Osteocyte (in vitro differentiated cells): ENCODE measurements at regions not wholly inside any gene's neighbourhood (a gene's known extent, or its start where the extent isn't known, plus 50 kb on each side); places are given as distances from the start of the nearest gene placed in this dataset.

ENCODE experiments used
- DNase-seq: peaks from one replicate; pipeline ENCODE4 v3.0.0; 2021; ENCODE audit warnings: mixed read lengths; ENCODE audit not compliant: unreplicated experiment; ENCODE audit errors: extremely low spot score
- H3K27ac Mint-ChIP-seq: one replicate; pipeline ENCODE4 v1.8.0; 2021; ENCODE audit warnings: mild to moderate bottlenecking, mixed read lengths; ENCODE audit not compliant: unreplicated experiment
- H3K27me3 Mint-ChIP-seq: one replicate; pipeline ENCODE4 v1.8.0; 2021; ENCODE audit warnings: mixed read lengths; ENCODE audit not compliant: unreplicated experiment
- H3K36me3 Mint-ChIP-seq: one replicate; pipeline ENCODE4 v1.8.0; 2021; ENCODE audit warnings: mixed read lengths; ENCODE audit not compliant: unreplicated experiment
- H3K4me1 Mint-ChIP-seq: one replicate; pipeline ENCODE4 v1.8.0; 2021; ENCODE audit warnings: mixed read lengths; ENCODE audit not compliant: unreplicated experiment
- H3K4me3 Mint-ChIP-seq: one replicate; pipeline ENCODE4 v1.8.0; 2021; ENCODE audit warnings: mild to moderate bottlenecking, moderate library complexity, mixed read lengths; ENCODE audit not compliant: unreplicated experiment
- H3K9me3 Mint-ChIP-seq: one replicate; pipeline ENCODE4 v1.8.0; 2021; ENCODE audit warnings: mixed read lengths; ENCODE audit not compliant: unreplicated experiment
- CTCF ChIP-seq: fragments of 200-600 bp; sonication (generic); IDR thresholded peaks from 2 replicates; pipeline ENCODE4 v1.5.0; 2021; ENCODE audit warnings: antibody characterized with exemption, mild to moderate bottlenecking, moderate library complexity

GRCh38 chr7:72524037-72524436, 111.9 kb upstream of the CALN1 start:
- no peak for TF ChIP-seq CTCF
- Mint-ChIP-seq H3K4me1 (no peaks in the 10 kb centered on the region), H3K4me3 (no peak overlapping the region), H3K36me3 (no peaks in the 10 kb centered on the region), H3K27me3 (peaks cover 3% of the 10 kb centered on the region), H3K27ac (no peak overlapping the region), H3K9me3 (peaks cover 3% of the 10 kb centered on the region)
- DNase-seq, result no peak

GRCh38 chr7:72504061-72504706, 92.0 kb upstream of the CALN1 start:
- Mint-ChIP-seq H3K27me3 (peaks cover 5% of the 10 kb centered on the region), H3K27ac (no peak overlapping the region), H3K4me1 (no peaks in the 10 kb centered on the region), H3K36me3 (no peaks in the 10 kb centered on the region), H3K9me3 (no peaks in the 10 kb centered on the region), H3K4me3 (no peak overlapping the region)
- DNase-seq, result no peak
- no peak for TF ChIP-seq CTCF

- Mint-ChIP-seq H3K36me3 (no peaks in the 10 kb centered on the region), H3K27me3 (peaks cover 5% of the 10 kb centered on the region), H3K4me3 (no peak overlapping the region)
These were observed 91.5 kb upstream of the CALN1 start for GRCh38 chr7:72503644-72504043.

GRCh38 chr7:72494807-72495206, 82.7 kb upstream of the CALN1 start:
- TF ChIP-seq CTCF, result no peak
- Mint-ChIP-seq H3K9me3 (peaks cover 12% of the 10 kb centered on the region), H3K4me1 (no peaks in the 10 kb centered on the region), H3K4me3 (no peak overlapping the region), H3K27ac (no peak overlapping the region), H3K36me3 (no peaks in the 10 kb centered on the region), H3K27me3 (no peaks in the 10 kb centered on the region)
- DNase-seq, result no peak

More at GRCh38 chr7:72503644-72504043, 91.5 kb upstream of the CALN1 start:
- H3K27ac Mint-ChIP-seq, result no peak overlapping the region
- H3K9me3 Mint-ChIP-seq, result no peaks in the 10 kb centered on the region
- no peak for TF ChIP-seq CTCF
- DNase-seq, result no peak
- no peaks in the 10 kb centered on the region for H3K4me1 Mint-ChIP-seq

GRCh38 chr7:72493850-72494661, 81.9 kb upstream of the CALN1 start:
- peaks cover 12% of the 10 kb centered on the region for H3K9me3 Mint-ChIP-seq
- no peak overlapping the region for H3K27ac Mint-ChIP-seq
- peak; percentile 68 for TF ChIP-seq CTCF
- no peaks in the 10 kb centered on the region for H3K4me1 Mint-ChIP-seq
- no peaks in the 10 kb centered on the region for H3K36me3 Mint-ChIP-seq
- H3K27me3 Mint-ChIP-seq, result no peaks in the 10 kb centered on the region
- peak; percentile 82 for DNase-seq
- no peak overlapping the region for H3K4me3 Mint-ChIP-seq
